ENCODE measurements at regions not wholly inside any gene's neighbourhood (a gene's known extent, or its start where the extent isn't known, plus 50 kb on each side); places are given as distances from the start of the nearest gene placed in this dataset.
A peak's percentile ranks its signal among the peaks of the same experiment; 100 is the strongest.

DNA sequence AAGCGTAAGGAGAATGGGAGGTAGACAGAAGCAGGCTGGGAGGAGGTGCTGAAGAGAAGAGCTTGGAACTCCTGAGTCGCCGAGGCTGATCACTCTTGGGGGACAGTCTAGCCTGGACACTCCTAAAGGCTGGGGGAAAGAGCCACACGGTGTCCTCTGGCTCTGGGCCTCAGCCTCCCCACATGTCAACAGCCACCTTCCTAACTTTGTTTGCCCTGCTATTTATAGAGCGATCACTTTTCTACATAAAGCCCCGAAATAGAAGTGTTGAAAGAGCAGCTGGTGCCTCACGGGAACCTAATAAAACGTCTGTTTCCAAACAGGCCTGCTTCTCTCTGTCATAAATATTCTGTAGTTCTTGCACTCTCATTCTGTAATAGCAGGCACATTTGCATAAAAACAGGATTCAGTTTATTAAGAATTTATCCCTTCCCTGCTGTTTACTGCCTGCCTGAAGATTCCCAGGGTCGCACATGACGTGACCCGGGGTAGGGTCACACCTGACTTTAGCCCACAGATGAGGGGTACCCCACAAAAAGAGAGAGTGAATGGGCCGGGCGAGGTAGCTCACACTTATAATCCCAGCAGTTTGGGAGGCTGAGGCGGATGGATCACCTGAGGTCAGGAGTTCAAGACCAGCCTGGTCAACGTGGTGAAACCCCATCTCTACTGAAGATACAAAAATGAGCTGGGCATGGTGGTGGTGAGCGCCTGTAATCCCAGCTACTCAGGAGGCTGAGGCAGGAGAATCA, 212.5 kb downstream of the TOMM20 start:
- Histone ChIP-seq H3K79me2 (ENCODE audit: insufficient read depth, low read depth, low read length) (no peaks in the 10 kb centered on the region), H3K36me3 (ENCODE audit: insufficient read depth, low read length) (no peaks in the 10 kb centered on the region), H3K4me3 (ENCODE audit: low read depth, low read length, poor library complexity, severe bottlenecking) (no peak overlapping the region), H3K4me2 (ENCODE audit: low read length) (peak overlapping the region; percentile 29; the same call in 1 of the 2 replicates), H2AFZ (ENCODE audit: low read length) (peak overlapping the region; percentile 27; the same call in 1 of the 2 replicates), H4K20me1 (ENCODE audit: insufficient read depth, low read length) (no peaks in the 10 kb centered on the region), H3K9me3 (ENCODE audit: low read length) (peaks cover 4% of the 10 kb centered on the region; the same call in 1 of the 2 replicates), H3K4me1 (ENCODE audit: insufficient read depth, low read length, poor library complexity, severe bottlenecking) (peaks cover 24% of the 10 kb centered on the region), H3K27ac (ENCODE audit: low read depth, low read length, poor library complexity, severe bottlenecking) (peak overlapping the region; percentile 18), H3K9me2 (ENCODE audit: insufficient read depth, low read length) (no peaks in the 10 kb centered on the region)
- intact Hi-C loops (cut with micrococcal nuclease; ENCODE audit: unreplicated experiment), result no loop called here
- ChIA-PET CTCF (ENCODE audit: unreplicated experiment) (no interaction called here), POLR2A (interaction anchor here (0.6 to 1.0 kb wide), 3 partner anchors 9 to 417 kb away, joined by 3 to 4 read pairs (median 3); no protein-coding TSS in a partner anchor)
- DNase-seq (ENCODE audit: low spot score), result peak; percentile 57
- BruUV-seq (replicated peaks), result no TSS peak
- no peak for TF ChIP-seq EZH2phosphoT487 (IDR thresholded peaks at IDR 0.05; ENCODE audit: borderline replicate concordance, low read depth, low read length)
- TF ChIP-seq, protein P1, sequence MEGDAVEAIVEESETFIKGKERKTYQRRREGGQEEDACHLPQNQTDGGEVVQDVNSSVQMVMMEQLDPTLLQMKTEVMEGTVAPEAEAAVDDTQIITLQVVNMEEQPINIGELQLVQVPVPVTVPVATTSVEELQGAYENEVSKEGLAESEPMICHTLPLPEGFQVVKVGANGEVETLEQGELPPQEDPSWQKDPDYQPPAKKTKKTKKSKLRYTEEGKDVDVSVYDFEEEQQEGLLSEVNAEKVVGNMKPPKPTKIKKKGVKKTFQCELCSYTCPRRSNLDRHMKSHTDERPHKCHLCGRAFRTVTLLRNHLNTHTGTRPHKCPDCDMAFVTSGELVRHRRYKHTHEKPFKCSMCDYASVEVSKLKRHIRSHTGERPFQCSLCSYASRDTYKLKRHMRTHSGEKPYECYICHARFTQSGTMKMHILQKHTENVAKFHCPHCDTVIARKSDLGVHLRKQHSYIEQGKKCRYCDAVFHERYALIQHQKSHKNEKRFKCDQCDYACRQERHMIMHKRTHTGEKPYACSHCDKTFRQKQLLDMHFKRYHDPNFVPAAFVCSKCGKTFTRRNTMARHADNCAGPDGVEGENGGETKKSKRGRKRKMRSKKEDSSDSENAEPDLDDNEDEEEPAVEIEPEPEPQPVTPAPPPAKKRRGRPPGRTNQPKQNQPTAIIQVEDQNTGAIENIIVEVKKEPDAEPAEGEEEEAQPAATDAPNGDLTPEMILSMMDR (conservative IDR thresholded peaks at IDR 0.05; ENCODE audit: low read length), result no peak

DNA sequence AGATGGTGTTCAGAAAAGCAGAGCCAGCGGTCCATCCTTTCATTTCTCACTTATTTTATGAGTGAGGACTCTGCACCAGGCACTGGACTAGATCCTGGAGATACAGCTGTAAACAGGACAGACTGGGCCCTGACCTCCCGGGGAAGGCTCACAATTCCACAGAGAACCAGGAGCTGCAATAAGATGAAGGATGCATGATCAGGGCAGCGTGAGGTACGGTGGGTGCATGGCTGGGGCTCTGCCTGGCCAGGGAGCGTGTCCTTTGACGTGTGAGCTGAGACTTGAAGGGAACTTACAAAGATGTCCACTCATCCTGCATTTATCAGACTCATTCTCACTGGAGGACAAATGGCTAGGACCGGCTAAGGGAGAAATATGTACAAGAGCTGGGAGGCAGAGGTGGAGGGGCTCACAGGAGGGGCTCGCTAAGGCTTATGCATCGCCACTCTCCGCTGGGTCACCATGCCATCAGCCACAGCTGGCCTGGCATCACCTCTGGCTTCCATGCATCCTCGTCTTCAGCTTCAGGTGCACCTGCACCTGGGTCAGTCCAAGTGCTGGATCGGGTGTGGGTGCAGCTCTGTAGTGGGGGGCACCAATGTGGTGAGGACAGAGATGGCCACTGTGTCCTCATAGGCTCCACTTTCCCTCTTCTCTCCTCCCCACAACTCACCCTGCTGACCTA, 213.9 kb downstream of the TOMM20 start:
- Histone ChIP-seq H3K4me2 (ENCODE audit: low read length) (no peak overlapping the region), H3K9me2 (ENCODE audit: insufficient read depth, low read length) (no peaks in the 10 kb centered on the region), H3K4me3 (ENCODE audit: low read depth, low read length, poor library complexity, severe bottlenecking) (no peak overlapping the region), H3K4me1 (ENCODE audit: insufficient read depth, low read length, poor library complexity, severe bottlenecking) (peaks cover 24% of the 10 kb centered on the region), H2AFZ (ENCODE audit: low read length) (no peak overlapping the region), H4K20me1 (ENCODE audit: insufficient read depth, low read length) (no peaks in the 10 kb centered on the region), H3K79me2 (ENCODE audit: insufficient read depth, low read depth, low read length) (no peaks in the 10 kb centered on the region), H3K9me3 (ENCODE audit: low read length) (no peaks in the 10 kb centered on the region), H3K36me3 (ENCODE audit: insufficient read depth, low read length) (no peaks in the 10 kb centered on the region), H3K27ac (ENCODE audit: low read depth, low read length, poor library complexity, severe bottlenecking) (no peak overlapping the region)
- intact Hi-C loops (cut with micrococcal nuclease; ENCODE audit: unreplicated experiment), result no loop called here
- BruUV-seq (replicated peaks), result no TSS peak
- POLR2A ChIA-PET, result interaction anchor here (0.5 to 0.7 kb wide), 2 partner anchors 9 to 12 kb away, joined by 3 to 5 read pairs; no protein-coding TSS in a partner anchor
- TF ChIP-seq, protein P1 (conservative IDR thresholded peaks at IDR 0.05; ENCODE audit: low read length), result no peak
- no peak for TF ChIP-seq EZH2phosphoT487 (IDR thresholded peaks at IDR 0.05; ENCODE audit: borderline replicate concordance, low read depth, low read length)
- CTCF ChIA-PET (ENCODE audit: unreplicated experiment), result no interaction called here
- no peak for DNase-seq (ENCODE audit: low spot score)

Measured in OCI-LY7 (cell line).